ENCODE measurements at regions not wholly inside any gene's neighbourhood (a gene's known extent, or its start where the extent isn't known, plus 50 kb on each side); places are given as distances from the start of the nearest gene placed in this dataset.

- TF ChIP-seq CTCF (IDR thresholded peaks at IDR 0.05) (no peak), POLR2A (IDR thresholded peaks at IDR 0.05) (no peak)
Observed at GRCh38 chr10:110446277-110446676, 51.4 kb upstream of the DUSP5 start.
